PC-3 (cell line): ENCODE measurements at regions not wholly inside any gene's neighbourhood (a gene's known extent, or its start where the extent isn't known, plus 50 kb on each side); places are given as distances from the start of the nearest gene placed in this dataset.

ENCODE experiments used
- EZH2 ChIP-seq: fragments of 300-600 bp; sonication (generic); IDR thresholded peaks from one replicate; pipeline ENCODE4 v1.6.1; 2017; ENCODE audit warnings: antibody characterized with exemption, mild to moderate bottlenecking, low read length; ENCODE audit not compliant: unreplicated experiment
- EZH2phosphoT487 ChIP-seq: fragments of 300-600 bp; sonication (generic); IDR thresholded peaks from 2 replicates; pipeline ENCODE4 v1.6.1; 2018; ENCODE audit warnings: mild to moderate bottlenecking, antibody characterized with exemption, low read length, borderline replicate concordance
- TF ChIP-seq, protein P1 (sequence below): fragments of 300-600 bp; sonication (generic); conservative IDR thresholded peaks from 2 replicates; pipeline ENCODE4 v1.5.1; 2017; ENCODE audit warnings: antibody characterized with exemption, low read depth, mild to moderate bottlenecking, low read length

DNA sequence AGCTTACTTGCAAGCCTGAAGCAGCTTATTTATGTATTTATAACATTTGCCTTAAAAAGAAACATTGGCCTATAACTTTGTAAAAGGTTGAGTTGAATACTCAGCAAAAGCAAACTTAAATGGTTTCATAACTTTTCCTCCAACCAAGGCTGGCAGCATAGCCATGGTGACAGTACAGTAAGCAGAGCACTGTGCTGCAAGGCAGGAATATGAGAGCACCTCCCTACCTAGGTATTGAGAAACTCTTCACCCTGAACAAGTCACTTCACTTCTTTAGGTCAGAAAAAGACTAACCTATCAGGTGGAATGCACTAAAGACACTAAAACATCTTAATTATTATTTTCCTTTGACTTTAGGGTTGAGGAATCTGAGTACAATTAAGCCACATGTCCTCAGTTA, 63.9 kb upstream of the GYPA start:
- TF ChIP-seq EZH2phosphoT487 (no peak), EZH2 (no peak)
- TF ChIP-seq, protein P1, sequence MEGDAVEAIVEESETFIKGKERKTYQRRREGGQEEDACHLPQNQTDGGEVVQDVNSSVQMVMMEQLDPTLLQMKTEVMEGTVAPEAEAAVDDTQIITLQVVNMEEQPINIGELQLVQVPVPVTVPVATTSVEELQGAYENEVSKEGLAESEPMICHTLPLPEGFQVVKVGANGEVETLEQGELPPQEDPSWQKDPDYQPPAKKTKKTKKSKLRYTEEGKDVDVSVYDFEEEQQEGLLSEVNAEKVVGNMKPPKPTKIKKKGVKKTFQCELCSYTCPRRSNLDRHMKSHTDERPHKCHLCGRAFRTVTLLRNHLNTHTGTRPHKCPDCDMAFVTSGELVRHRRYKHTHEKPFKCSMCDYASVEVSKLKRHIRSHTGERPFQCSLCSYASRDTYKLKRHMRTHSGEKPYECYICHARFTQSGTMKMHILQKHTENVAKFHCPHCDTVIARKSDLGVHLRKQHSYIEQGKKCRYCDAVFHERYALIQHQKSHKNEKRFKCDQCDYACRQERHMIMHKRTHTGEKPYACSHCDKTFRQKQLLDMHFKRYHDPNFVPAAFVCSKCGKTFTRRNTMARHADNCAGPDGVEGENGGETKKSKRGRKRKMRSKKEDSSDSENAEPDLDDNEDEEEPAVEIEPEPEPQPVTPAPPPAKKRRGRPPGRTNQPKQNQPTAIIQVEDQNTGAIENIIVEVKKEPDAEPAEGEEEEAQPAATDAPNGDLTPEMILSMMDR, result no peak
